Urinary bladder (tissue), 3 donors: ENCODE measurements at regions not wholly inside any gene's neighbourhood (a gene's known extent, or its start where the extent isn't known, plus 50 kb on each side); places are given as distances from the start of the nearest gene placed in this dataset.
"Not testable (repeated sequence)": the region's sequence is repeated elsewhere in the genome, so short reads cannot be mapped to it uniquely, and the experiment has no call there.

Experiments used
- DNase-seq: peaks from one replicate; pipeline ENCODE4 v3.0.0-alpha.2; 2015; ENCODE audit errors: extremely low spot score
- H3K27ac ChIP-seq: one replicate; pipeline ENCODE4 v1.5.1; 2013; ENCODE audit warnings: low read depth, mild to moderate bottlenecking, moderate library complexity
- H3K36me3 ChIP-seq: one replicate; pipeline ENCODE4 v1.6.1; 2013; ENCODE audit warnings: mild to moderate bottlenecking, moderate library complexity; ENCODE audit not compliant: insufficient read depth
- H3K4me1 ChIP-seq: one replicate; pipeline ENCODE4 v1.6.1; 2013; ENCODE audit warnings: mild to moderate bottlenecking, moderate library complexity; ENCODE audit not compliant: insufficient read depth
- H3K4me3 ChIP-seq: one replicate; pipeline ENCODE4 v1.5.1; 2013; ENCODE audit warnings: low read depth, low read length
- WGBS: extraction: QIAGEN DNeasy Blood & Tissue Kit; methylation state at CpG from one replicate; pipeline ENCODE4 v1.1.7; 2013; 5-methylcytosine and 5-hydroxymethylcytosine counted together
- donor health status: healthy with polysubstance abuse.
- donor health status: healthy.

DNA sequence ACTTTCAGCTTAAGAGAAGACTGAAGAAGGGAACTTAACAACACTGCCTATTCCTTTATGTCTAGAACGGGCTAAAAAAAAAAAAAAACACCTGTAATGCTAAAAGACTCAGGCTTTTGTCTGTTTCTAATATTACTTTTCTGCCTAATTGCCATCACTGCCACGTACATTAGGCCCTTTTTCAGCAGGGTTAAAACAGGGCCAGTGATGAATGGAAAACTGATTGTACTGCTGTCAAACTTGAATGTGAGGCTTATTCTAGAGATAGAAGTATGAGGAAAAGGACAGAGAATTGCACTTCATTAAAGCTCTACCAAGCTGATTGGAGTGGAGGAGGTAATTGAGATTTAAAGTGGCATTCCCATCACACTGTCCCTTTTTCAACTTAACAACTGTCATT is 535.8 kb downstream of the PRKD1 start:
- no peak for DNase-seq
- Histone ChIP-seq H3K27ac (no peak overlapping the region), H3K36me3 (no peaks in the 10 kb centered on the region), H3K4me1 (no peaks in the 10 kb centered on the region), H3K4me3 (no peak overlapping the region)
- WGBS = 68% methylated on average over 2 of the region's 2 CpGs

- Histone ChIP-seq H3K36me3 (no peaks in the 10 kb centered on the region), H3K4me1 (no peaks in the 10 kb centered on the region)
- 92% methylated on average over 3 of the region's 3 CpGs for WGBS
Observed at GRCh38 chr14:29392287-29392686, 535.4 kb downstream of the PRKD1 start.

GRCh38 chr14:29403091-29403490 is 524.6 kb downstream of the PRKD1 start:
- Histone ChIP-seq H3K4me1 (no peaks in the 10 kb centered on the region), H3K27ac (no peak overlapping the region), H3K36me3 (no peaks in the 10 kb centered on the region), H3K4me3 (no peak overlapping the region)
- WGBS = 75% methylated on average over 2 of the region's 2 CpGs
- DNase-seq = no peak

More at GRCh38 chr14:29392287-29392686, 535.4 kb downstream of the PRKD1 start:
- no peak for DNase-seq
- Histone ChIP-seq H3K4me3 (no peak overlapping the region), H3K27ac (no peak overlapping the region)

DNA sequence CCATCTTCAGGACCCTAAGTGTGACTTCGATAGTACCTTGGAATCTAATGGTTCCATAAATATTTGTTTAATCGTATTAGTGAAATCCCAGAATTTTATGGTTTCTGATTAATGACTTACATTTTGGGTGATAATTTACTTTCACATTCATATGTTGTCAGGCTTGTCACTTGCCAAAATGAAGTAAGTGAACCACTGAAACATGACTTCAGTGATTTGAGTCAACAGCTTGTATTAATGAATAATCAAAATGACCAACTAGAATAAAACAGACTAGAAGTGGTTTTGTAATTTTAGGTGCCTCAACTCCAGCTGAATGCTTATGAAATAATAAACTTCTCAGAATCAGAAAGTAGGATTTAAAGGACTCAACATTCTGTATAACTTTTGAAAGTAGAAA is 517.1 kb downstream of the PRKD1 start:
- Histone ChIP-seq H3K27ac (no peak overlapping the region), H3K36me3 (no peaks in the 10 kb centered on the region), H3K4me1 (no peaks in the 10 kb centered on the region), H3K4me3 (no peak overlapping the region)
- 95% methylated on average over 2 of the region's 2 CpGs for WGBS
- DNase-seq = no peak

- not testable (repeated sequence) for H3K36me3 ChIP-seq, H3K4me1 ChIP-seq, H3K27ac ChIP-seq, H3K4me3 ChIP-seq, DNase-seq
- WGBS = 77% methylated on average over 5 of the region's 5 CpGs
Observed at GRCh38 chr14:29414931-29415330, 512.7 kb downstream of the PRKD1 start.

DNA sequence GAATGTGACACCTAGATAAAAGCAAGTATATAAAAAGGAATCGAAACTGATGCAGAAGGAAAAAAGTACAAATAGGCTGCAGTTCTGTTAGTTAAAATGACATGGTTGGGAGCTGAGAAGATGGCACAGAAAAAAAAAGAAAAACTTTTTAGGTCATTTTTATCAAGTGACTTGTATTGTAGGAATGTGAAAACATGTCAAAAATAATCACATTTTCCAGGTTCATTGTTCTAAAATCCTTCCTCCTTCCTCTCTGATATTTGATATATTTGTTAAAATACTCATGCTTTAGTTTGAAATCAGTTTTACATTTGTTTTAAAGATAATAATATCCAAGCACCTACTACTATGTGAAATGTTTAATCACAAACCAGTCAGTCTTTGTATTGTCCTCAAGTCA is 507.9 kb downstream of the PRKD1 start:
- H3K4me1 ChIP-seq = no peaks in the 10 kb centered on the region
- no peak for DNase-seq
- H3K36me3 ChIP-seq = no peaks in the 10 kb centered on the region
- no peak overlapping the region for H3K4me3 ChIP-seq
- no peak overlapping the region for H3K27ac ChIP-seq
- 76% methylated on average over 1 of the region's 1 CpG for WGBS

GRCh38 chr14:29421156-29421728 is 506.4 kb downstream of the PRKD1 start:
- no peak overlapping the region for H3K4me3 ChIP-seq
- no peaks in the 10 kb centered on the region for H3K4me1 ChIP-seq
- no peak overlapping the region for H3K27ac ChIP-seq
- H3K36me3 ChIP-seq = no peaks in the 10 kb centered on the region
- no peak for DNase-seq

DNA sequence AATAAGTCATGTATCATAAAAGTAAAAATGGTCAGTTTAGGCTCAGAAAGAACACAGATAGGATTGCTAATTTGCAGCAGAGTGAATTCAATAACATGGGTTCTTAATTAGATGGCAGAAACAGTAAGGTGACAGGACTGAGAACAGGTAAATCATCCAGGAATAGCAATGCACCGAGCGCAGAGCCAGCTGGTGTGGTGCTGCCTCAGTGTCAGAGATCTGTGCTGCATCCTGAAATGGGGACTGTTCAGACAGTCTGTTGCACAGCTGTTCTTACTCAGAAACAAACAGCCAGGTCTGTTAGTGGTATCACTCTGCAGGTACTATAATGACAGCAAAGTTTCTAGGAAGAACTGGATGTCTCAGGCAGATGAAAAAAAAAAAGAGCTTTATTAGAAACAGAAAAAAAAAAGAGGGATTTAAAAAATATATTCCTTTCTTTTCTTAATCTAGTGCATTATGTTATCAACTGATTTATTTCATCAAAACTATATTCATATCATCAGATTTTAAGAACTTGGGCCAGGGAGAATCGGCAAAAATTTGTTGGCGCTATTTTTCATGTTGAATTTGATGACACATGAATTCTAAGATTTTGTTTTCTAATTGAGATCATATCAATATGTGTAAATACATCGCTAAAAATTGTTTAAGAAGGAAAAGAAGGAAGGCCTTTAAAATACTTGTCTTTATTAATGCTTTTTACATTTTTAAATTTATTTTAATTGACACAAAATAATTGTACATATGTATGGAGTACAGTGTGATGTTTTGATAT is 501.8 kb downstream of the PRKD1 start:
- 60% methylated on average over 5 of the region's 5 CpGs for WGBS
- no peak overlapping the region for H3K4me3 ChIP-seq
- no peak for DNase-seq
- no peak overlapping the region for H3K27ac ChIP-seq
- no peaks in the 10 kb centered on the region for H3K36me3 ChIP-seq
- no peaks in the 10 kb centered on the region for H3K4me1 ChIP-seq

GRCh38 chr14:29442696-29443095 is 485.0 kb downstream of the PRKD1 start:
- DNase-seq = no peak
- no peaks in the 10 kb centered on the region for H3K4me1 ChIP-seq
- 76% methylated on average over 3 of the region's 3 CpGs for WGBS
- no peak overlapping the region for H3K27ac ChIP-seq
- no peaks in the 10 kb centered on the region for H3K36me3 ChIP-seq
- H3K4me3 ChIP-seq = no peak overlapping the region

DNA sequence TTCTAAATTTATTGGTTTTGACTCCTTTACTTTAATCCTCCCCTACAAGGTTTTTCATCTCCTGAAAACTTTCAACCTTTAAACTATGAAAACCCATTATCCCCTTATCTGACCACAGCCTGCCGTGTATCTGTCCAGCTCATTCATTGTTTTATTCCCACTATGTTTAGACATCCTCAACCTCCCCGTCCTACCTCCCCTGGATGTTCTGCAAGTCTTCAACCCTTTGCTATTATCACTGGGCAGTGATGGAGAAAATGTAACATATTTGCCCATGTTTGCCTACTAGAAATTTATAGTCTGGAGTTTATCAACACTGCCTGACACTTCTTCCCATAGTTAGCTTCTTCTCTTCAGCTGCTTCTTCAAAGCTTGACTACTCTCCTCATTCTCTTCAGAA is 483.4 kb downstream of the PRKD1 start:
- H3K4me3 ChIP-seq = no peak overlapping the region
- no peak overlapping the region for H3K27ac ChIP-seq
- H3K36me3 ChIP-seq = no peaks in the 10 kb centered on the region
- 39% methylated on average over 2 of the region's 2 CpGs for WGBS
- no peak for DNase-seq
- H3K4me1 ChIP-seq = no peaks in the 10 kb centered on the region

DNA sequence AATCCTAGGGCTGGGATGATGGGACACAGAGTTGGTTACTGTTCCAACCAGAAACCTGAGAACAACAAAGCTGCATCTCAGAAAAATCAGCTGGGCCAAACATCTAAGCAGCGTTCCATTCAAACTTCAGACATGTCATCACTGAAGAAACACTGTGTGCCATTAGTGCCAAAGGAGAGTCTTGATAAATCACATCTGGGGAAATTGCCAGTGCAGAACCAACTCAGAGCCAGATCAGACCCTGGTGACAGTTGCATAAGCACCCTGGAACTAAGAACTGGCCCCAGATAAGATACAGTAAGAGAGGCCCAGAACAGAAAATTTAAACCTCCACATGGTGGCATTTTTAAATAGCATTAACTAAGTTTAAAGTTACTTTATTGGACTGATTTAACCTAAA is 482.8 kb downstream of the PRKD1 start:
- no peak overlapping the region for H3K27ac ChIP-seq
- no peaks in the 10 kb centered on the region for H3K4me1 ChIP-seq
- no peaks in the 10 kb centered on the region for H3K36me3 ChIP-seq
- H3K4me3 ChIP-seq = no peak overlapping the region
- no peak for DNase-seq
- WGBS = 38% methylated on average over 1 of the region's 1 CpG

GRCh38 chr14:29446971-29447370 is 480.7 kb downstream of the PRKD1 start:
- H3K36me3 ChIP-seq = no peaks in the 10 kb centered on the region
- no peaks in the 10 kb centered on the region for H3K4me1 ChIP-seq
- no peak overlapping the region for H3K27ac ChIP-seq
- no peak overlapping the region for H3K4me3 ChIP-seq
- no peak for DNase-seq
- WGBS = 83% methylated on average over 5 of the region's 5 CpGs

DNA sequence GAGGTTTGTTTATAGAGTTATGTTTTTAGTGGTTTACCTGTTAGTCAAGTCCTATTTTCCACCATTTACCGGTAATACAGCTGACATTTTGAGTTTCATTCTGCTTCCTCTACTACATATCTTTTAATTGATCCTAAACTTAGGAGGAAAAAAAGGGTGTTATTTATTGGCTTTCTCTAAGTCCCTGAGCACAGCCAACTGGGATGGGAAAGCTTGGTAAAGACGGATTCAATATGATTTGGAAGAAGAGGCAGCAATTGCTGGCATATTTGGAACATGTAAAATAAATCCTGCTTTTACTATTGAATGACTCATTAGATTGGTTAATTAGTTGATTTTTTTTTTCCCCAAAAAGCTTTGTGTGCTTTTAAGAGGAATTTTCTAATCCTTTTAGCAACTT is 475.7 kb downstream of the PRKD1 start:
- no peaks in the 10 kb centered on the region for H3K36me3 ChIP-seq
- H3K27ac ChIP-seq = no peak overlapping the region
- no peaks in the 10 kb centered on the region for H3K4me1 ChIP-seq
- DNase-seq = no peak
- no peak overlapping the region for H3K4me3 ChIP-seq
- WGBS = 70% methylated on average over 2 of the region's 2 CpGs

DNA sequence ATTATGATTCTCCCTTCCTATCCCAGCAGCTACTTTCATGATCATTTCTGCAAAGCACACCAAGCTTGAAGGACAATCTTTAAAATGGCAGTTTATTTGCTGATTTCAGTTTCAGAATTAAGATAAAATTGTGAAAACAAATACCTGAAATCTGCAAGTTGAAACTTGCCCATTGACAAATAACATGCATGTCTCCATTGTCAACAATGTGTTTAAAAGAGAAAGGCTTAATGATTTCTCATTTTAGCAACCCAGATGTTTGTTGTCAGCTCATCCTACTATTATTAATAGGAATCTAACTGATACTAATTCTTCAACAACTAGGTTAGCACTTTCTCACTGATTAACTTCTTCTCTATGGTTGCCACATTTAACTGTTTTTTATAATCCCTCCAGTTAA is 474.6 kb downstream of the PRKD1 start:
- H3K4me1 ChIP-seq = no peaks in the 10 kb centered on the region
- H3K27ac ChIP-seq = no peak overlapping the region
- no peak for DNase-seq
- no peaks in the 10 kb centered on the region for H3K36me3 ChIP-seq
- H3K4me3 ChIP-seq = no peak overlapping the region
